ENCODE measurements at regions not wholly inside any gene's neighbourhood (a gene's known extent, or its start where the extent isn't known, plus 50 kb on each side); places are given as distances from the start of the nearest gene placed in this dataset.

DNA sequence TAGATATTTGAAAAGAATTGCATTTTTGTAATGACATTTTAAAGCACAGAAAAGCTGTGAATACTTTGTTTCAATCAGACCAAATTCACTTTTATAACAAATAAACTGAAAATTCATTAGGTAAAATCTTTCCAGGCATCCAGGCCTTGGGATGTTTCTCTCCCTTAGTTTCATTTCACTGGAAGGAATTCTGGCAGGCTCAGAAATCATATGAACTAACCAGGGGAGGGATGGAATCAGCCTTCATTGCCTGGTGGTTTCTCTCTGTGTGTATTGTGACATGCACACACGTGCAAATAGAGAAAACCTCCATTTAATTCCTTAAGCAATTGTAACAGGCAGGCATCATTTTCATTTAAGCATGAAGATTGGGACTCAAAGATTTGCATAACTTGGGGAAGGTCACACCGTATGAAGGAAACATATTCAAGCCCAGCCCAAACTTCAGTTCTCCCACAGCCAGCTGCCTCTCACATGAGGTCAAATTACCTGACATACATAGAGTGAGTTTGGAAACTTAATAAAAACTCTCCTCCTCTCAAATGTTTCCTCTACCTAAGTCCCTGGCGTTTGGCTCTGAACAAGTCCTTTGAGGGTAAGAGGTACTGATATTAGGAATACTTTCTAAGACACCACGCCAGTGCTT lies 376.1 kb upstream of the MCTP2 start:
- in situ Hi-C loops (cut with MboI) (no loop called here), intact Hi-C loops (cut with micrococcal nuclease; ENCODE audit: unreplicated experiment) (no loop called here)
- Histone ChIP-seq H3K27me3 (replicated peaks in 1 of 2; ENCODE audit: control insufficient read depth in 2 of 2, insufficient read depth in 2 of 2, low read length in 1 of 2) (no peaks in the 10 kb centered on the region), H3K9ac (ENCODE audit: control insufficient read depth, insufficient read depth, low read length) (no peak overlapping the region), H3K79me2 (ENCODE audit: control insufficient read depth, insufficient read depth, low read length) (no peaks in the 10 kb centered on the region), H2AFZ (ENCODE audit: control insufficient read depth, low read depth, low read length) (no peak overlapping the region), H3K4me2 (ENCODE audit: control insufficient read depth, insufficient read depth) (no peak overlapping the region), H3K4me3 (no peak overlapping the region), H3K27ac (ENCODE audit: control insufficient read depth, insufficient read depth) (no peak overlapping the region), H3K9me3 (replicated peaks; ENCODE audit: control insufficient read depth, insufficient read depth, low read length) (no peaks in the 10 kb centered on the region), H4K20me1 (ENCODE audit: control insufficient read depth, insufficient read depth) (no peaks in the 10 kb centered on the region), H3K4me1 (ENCODE audit: control insufficient read depth, insufficient read depth, low read length) (no peaks in the 10 kb centered on the region), H3K36me3 (ENCODE audit: control insufficient read depth in 2 of 2, insufficient read depth in 2 of 2, low read length in 1 of 2) (no peaks in the 10 kb centered on the region)
- ChIA-PET POLR2A (no interaction called here), CTCF (interaction anchor here (0.8 kb wide), 1 partner anchor 13 kb away, joined by 3 read pairs; no protein-coding TSS in a partner anchor), RAD21 (ENCODE audit: unreplicated experiment) (no interaction called here), SMC1A (ENCODE audit: uncharacterized antibody, unreplicated experiment) (no interaction called here)
- no peak for FAIRE-seq
- 7% methylated on average over 4 of the region's 4 CpGs for WGBS (ENCODE audit: insufficient coverage, insufficient replicate concordance, low lambda C conversion rate, missing lambda C conversion rate)
- no TSS peak for BruUV-seq (replicated peaks)
- TF ChIP-seq, protein P1, sequence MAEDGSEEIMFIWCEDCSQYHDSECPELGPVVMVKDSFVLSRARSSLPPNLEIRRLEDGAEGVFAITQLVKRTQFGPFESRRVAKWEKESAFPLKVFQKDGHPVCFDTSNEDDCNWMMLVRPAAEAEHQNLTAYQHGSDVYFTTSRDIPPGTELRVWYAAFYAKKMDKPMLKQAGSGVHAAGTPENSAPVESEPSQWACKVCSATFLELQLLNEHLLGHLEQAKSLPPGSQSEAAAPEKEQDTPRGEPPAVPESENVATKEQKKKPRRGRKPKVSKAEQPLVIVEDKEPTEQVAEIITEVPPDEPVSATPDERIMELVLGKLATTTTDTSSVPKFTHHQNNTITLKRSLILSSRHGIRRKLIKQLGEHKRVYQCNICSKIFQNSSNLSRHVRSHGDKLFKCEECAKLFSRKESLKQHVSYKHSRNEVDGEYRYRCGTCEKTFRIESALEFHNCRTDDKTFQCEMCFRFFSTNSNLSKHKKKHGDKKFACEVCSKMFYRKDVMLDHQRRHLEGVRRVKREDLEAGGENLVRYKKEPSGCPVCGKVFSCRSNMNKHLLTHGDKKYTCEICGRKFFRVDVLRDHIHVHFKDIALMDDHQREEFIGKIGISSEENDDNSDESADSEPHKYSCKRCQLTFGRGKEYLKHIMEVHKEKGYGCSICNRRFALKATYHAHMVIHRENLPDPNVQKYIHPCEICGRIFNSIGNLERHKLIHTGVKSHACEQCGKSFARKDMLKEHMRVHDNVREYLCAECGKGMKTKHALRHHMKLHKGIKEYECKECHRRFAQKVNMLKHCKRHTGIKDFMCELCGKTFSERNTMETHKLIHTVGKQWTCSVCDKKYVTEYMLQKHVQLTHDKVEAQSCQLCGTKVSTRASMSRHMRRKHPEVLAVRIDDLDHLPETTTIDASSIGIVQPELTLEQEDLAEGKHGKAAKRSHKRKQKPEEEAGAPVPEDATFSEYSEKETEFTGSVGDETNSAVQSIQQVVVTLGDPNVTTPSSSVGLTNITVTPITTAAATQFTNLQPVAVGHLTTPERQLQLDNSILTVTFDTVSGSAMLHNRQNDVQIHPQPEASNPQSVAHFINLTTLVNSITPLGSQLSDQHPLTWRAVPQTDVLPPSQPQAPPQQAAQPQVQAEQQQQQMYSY (CRISPR knock-in tag; IDR thresholded peaks at IDR 0.05), result no peak
- no peak for DNase-seq (ENCODE audit: low read depth, low spot score)
- no peak for ATAC-seq

DNA sequence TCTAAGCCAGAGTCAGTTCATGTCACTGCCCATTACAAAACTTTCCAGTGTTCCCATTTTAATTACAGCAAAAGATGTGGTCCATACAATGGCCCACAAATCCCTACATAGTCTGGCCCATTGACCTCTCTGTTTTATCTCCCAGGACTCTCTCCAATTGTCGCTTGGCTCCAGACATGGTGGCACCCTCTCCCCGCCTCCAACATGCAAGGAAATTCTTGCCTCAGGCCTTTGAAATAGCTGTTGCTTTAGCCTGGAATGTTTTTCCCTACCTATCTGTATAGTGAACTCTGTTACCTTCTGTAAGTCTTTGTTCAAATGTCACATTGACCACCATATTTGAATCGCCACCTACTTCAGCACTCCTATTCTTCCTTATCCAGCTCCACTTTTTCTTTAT lies 377.3 kb upstream of the MCTP2 start:
- WGBS (ENCODE audit: insufficient coverage, insufficient replicate concordance, low lambda C conversion rate, missing lambda C conversion rate), result 29% methylated on average over 3 of the region's 3 CpGs
- no peak overlapping the region for H3K27ac ChIP-seq (ENCODE audit: control insufficient read depth, insufficient read depth)
- in situ Hi-C loops (cut with MboI), result no loop called here
- FAIRE-seq (no peak), DNase-seq (ENCODE audit: low read depth, low spot score) (no peak), ATAC-seq (no peak)
- SMC1A ChIA-PET (ENCODE audit: uncharacterized antibody, unreplicated experiment), result no interaction called here
- no peaks in the 10 kb centered on the region for H3K9me3 ChIP-seq (replicated peaks; ENCODE audit: control insufficient read depth, insufficient read depth, low read length)
- H3K79me2 ChIP-seq (ENCODE audit: control insufficient read depth, insufficient read depth, low read length), result no peaks in the 10 kb centered on the region
- H3K4me3 ChIP-seq, result no peak overlapping the region
- RAD21 ChIA-PET (ENCODE audit: unreplicated experiment), result no interaction called here
- no TSS peak for BruUV-seq (replicated peaks)
- intact Hi-C loops (cut with micrococcal nuclease; ENCODE audit: unreplicated experiment), result no loop called here
- H3K27me3 ChIP-seq (replicated peaks in 1 of 2; ENCODE audit: control insufficient read depth in 2 of 2, insufficient read depth in 2 of 2, low read length in 1 of 2), result no peaks in the 10 kb centered on the region
- H3K36me3 ChIP-seq (ENCODE audit: control insufficient read depth in 2 of 2, insufficient read depth in 2 of 2, low read length in 1 of 2), result no peaks in the 10 kb centered on the region
- H3K9ac ChIP-seq (ENCODE audit: control insufficient read depth, insufficient read depth, low read length), result no peak overlapping the region
- POLR2A ChIA-PET, result no interaction called here
- no peaks in the 10 kb centered on the region for H3K4me1 ChIP-seq (ENCODE audit: control insufficient read depth, insufficient read depth, low read length)
- CTCF ChIA-PET, result no interaction called here
- TF ChIP-seq ZNF207 (IDR thresholded peaks at IDR 0.05; ENCODE audit: borderline replicate concordance), result no peak
- no peak for TF ChIP-seq RAD51 (IDR thresholded peaks at IDR 0.05)
- no peak overlapping the region for H2AFZ ChIP-seq (ENCODE audit: control insufficient read depth, low read depth, low read length)
- H4K20me1 ChIP-seq (ENCODE audit: control insufficient read depth, insufficient read depth), result no peaks in the 10 kb centered on the region
- H3K4me2 ChIP-seq (ENCODE audit: control insufficient read depth, insufficient read depth), result no peak overlapping the region

All from GM12878 (cell line).